H1 (cell line): ENCODE measurements at regions not wholly inside any gene's neighbourhood (a gene's known extent, or its start where the extent isn't known, plus 50 kb on each side); places are given as distances from the start of the nearest gene placed in this dataset.

Experiments
- CTCF ChIA-PET: fragments of 300-600 bp; sonication (Branson Sonifier 250); formaldehyde crosslinking; loops from one replicate; lab custom pipeline; 2021; ENCODE audit not compliant: partially characterized antibody; lab: Charles Lee
- POLR2A ChIA-PET: fragments of 300-600 bp; sonication (Branson Sonifier 250); formaldehyde crosslinking; loops from one replicate; lab custom pipeline; 2021; ENCODE audit warnings: inconsistent platforms; ENCODE audit not compliant: partially characterized antibody; lab: Charles Lee
- DNase-seq, 2 experiments: peaks; one replicate each; pipeline versions ENCODE4 v3.0.0 to v3.0.0-alpha.2; 2010 to 2022; ENCODE audit warnings: low spot score in 2 of 2, low read depth in 1 of 2, mixed read lengths in 1 of 2
- FAIRE-seq: peaks from 2 replicates; lab custom pipeline; 2011; peaks lifted over from hg19 to GRCh38; lab: Jason Lieb, UNC
- H2AFZ ChIP-seq: 2 replicates; pipeline ENCODE4 v1.8.1; 2012; ENCODE audit warnings: low read length, inconsistent platforms
- H2AK5ac ChIP-seq: 2 replicates; pipeline ENCODE4 v1.6.1; 2013; ENCODE audit warnings: low read depth, low read length
- H2BK120ac ChIP-seq: replicated peaks from 2 replicates; pipeline ENCODE3; 2013; ENCODE audit warnings: low read depth, low read length, inconsistent platforms
- H2BK12ac ChIP-seq: 2 replicates; pipeline ENCODE4 v1.6.1; 2013; ENCODE audit warnings: low read depth, low read length
- H2BK15ac ChIP-seq: 2 replicates; pipeline ENCODE4 v1.6.1; 2013; ENCODE audit warnings: low read length
- H2BK20ac ChIP-seq: 2 replicates; pipeline ENCODE4 v1.6.1; 2013; ENCODE audit warnings: low read length
- H2BK5ac ChIP-seq: 2 replicates; pipeline ENCODE4 v1.6.1; 2013; ENCODE audit warnings: low read depth, low read length
- H3K14ac ChIP-seq: 2 replicates; pipeline ENCODE4 v1.6.1; 2013; ENCODE audit warnings: inconsistent platforms; ENCODE audit not compliant: insufficient read length
- H3K18ac ChIP-seq: 2 replicates; pipeline ENCODE4 v1.6.1; 2013; ENCODE audit warnings: low read length; ENCODE audit errors: extremely low read depth
- H3K23ac ChIP-seq: 2 replicates; pipeline ENCODE4 v1.6.1; 2013; ENCODE audit warnings: inconsistent platforms; ENCODE audit not compliant: insufficient read length
- H3K23me2 ChIP-seq: 2 replicates; pipeline ENCODE4 v1.6.1; 2013; ENCODE audit warnings: low read depth, low read length
- H3K27ac ChIP-seq: 2 replicates; pipeline ENCODE4 v1.6.1; 2011; ENCODE audit warnings: low read depth, low read length, inconsistent platforms
- H3K27me3 ChIP-seq, 4 experiments: replicated peaks in 1 of 4; 1 replicate in 1 of 4; 2 replicates in 3 of 4; pipeline versions ENCODE4 v1.6.1 to v1.8.1; 2011 to 2013; ENCODE audit warnings: low read length in 3 of 4, mild to moderate bottlenecking in 3 of 4, inconsistent platforms in 2 of 4, mixed read lengths in 2 of 4, moderate library complexity in 1 of 4; ENCODE audit not compliant: control insufficient read depth in 3 of 4, insufficient read depth in 3 of 4; ENCODE audit errors: extremely low read depth in 1 of 4
- H3K36me3 ChIP-seq, 4 experiments: 2 replicates each; pipeline versions ENCODE4 v1.6.1 to v1.8.1; 2011 to 2013; ENCODE audit warnings: mild to moderate bottlenecking in 4 of 4, low read length in 3 of 4, moderate library complexity in 2 of 4, control low read depth in 1 of 4, inconsistent platforms in 1 of 4; ENCODE audit not compliant: insufficient read depth in 4 of 4, control insufficient read depth in 2 of 4
- H3K4ac ChIP-seq: replicated peaks from 2 replicates; pipeline ENCODE3; 2013; ENCODE audit warnings: low read length, low read depth, mixed read lengths, inconsistent platforms; ENCODE audit not compliant: insufficient read length
- H3K4me1 ChIP-seq, 4 experiments: replicated peaks in 1 of 4; 1 replicate in 1 of 4; 2 replicates in 3 of 4; pipeline versions ENCODE4 v1.6.1 to v1.8.1; 2011 to 2013; ENCODE audit warnings: low read length in 3 of 4, inconsistent platforms in 2 of 4, mixed read lengths in 1 of 4; ENCODE audit not compliant: insufficient read depth in 4 of 4, control insufficient read depth in 3 of 4
- H3K4me2 ChIP-seq, 2 experiments: 2 replicates each; pipeline versions ENCODE4 v1.6.1 to v1.8.1; 2011 to 2013; ENCODE audit warnings: low read depth in 2 of 2, low read length in 2 of 2, control low read depth in 1 of 2, inconsistent platforms in 1 of 2, mild to moderate bottlenecking in 1 of 2; ENCODE audit not compliant: insufficient read depth in 1 of 2
- H3K4me3 ChIP-seq, 4 experiments: fragments of 200-600, 300-600 bp in 1 of 4; sonication (generic), shearing (Covaris generic), sonication (Bioruptor Twin) in 1 of 4; 2 replicates each; pipeline versions ENCODE4 v1.5.1 to v1.8.1; 2011 to 2016; ENCODE audit warnings: low read length in 4 of 4, low read depth in 3 of 4, control low read depth in 2 of 4, inconsistent platforms in 2 of 4, mild to moderate bottlenecking in 2 of 4, mixed read lengths in 1 of 4, moderate library complexity in 1 of 4; ENCODE audit not compliant: insufficient read depth in 2 of 4; ENCODE audit errors: extremely low read depth in 1 of 4
- H3K56ac ChIP-seq: replicated peaks from 2 replicates; pipeline ENCODE3; 2013; ENCODE audit warnings: low read depth, mild to moderate bottlenecking, mixed read lengths, low read length, inconsistent platforms; ENCODE audit not compliant: insufficient read length
- H3K79me1 ChIP-seq: 2 replicates; pipeline ENCODE4 v1.6.1; 2013; ENCODE audit warnings: low read depth, low read length, control low read depth
- H3K79me2 ChIP-seq, 2 experiments: 2 replicates each; pipeline versions ENCODE4 v1.6.1 to v1.8.1; 2012 to 2013; ENCODE audit warnings: low read length in 2 of 2, mild to moderate bottlenecking in 2 of 2, inconsistent platforms in 1 of 2; ENCODE audit not compliant: insufficient read depth in 2 of 2, control insufficient read depth in 1 of 2
- H3K9ac ChIP-seq, 4 experiments: replicated peaks in 1 of 4; 1 replicate in 1 of 4; 2 replicates in 3 of 4; pipeline versions ENCODE4 v1.6.1 to v1.8.1; 2011 to 2013; ENCODE audit warnings: low read depth in 3 of 4, low read length in 3 of 4, control low read depth in 2 of 4, mild to moderate bottlenecking in 2 of 4, moderate library complexity in 2 of 4, inconsistent platforms in 1 of 4; ENCODE audit errors: extremely low read depth in 1 of 4
- H3K9me3 ChIP-seq, 2 experiments: 2 replicates each; pipeline versions ENCODE4 v1.6.1 to v1.8.1; 2012 to 2013; ENCODE audit warnings: mild to moderate bottlenecking in 2 of 2, moderate library complexity in 2 of 2, control low read depth in 1 of 2, inconsistent platforms in 1 of 2, low read depth in 1 of 2, low read length in 1 of 2, mixed read lengths in 1 of 2; ENCODE audit not compliant: insufficient read depth in 2 of 2
- H4K20me1 ChIP-seq, 2 experiments: replicated peaks in 1 of 2; 2 replicates each; pipeline versions ENCODE3 to v1.8.1; 2011 to 2013; ENCODE audit warnings: inconsistent platforms in 2 of 2, low read length in 2 of 2, mild to moderate bottlenecking in 1 of 2; ENCODE audit not compliant: insufficient read depth in 2 of 2, control insufficient read depth in 1 of 2
- H4K5ac ChIP-seq: 2 replicates; pipeline ENCODE4 v1.6.1; 2013; ENCODE audit warnings: low read length, low read depth, mixed read lengths, inconsistent platforms; ENCODE audit not compliant: insufficient read length
- H4K8ac ChIP-seq: 2 replicates; pipeline ENCODE4 v1.8.0; 2013; ENCODE audit warnings: mild to moderate bottlenecking, moderate library complexity, low read length, inconsistent platforms; ENCODE audit not compliant: insufficient read depth; ENCODE audit errors: extremely low read depth
- H4K91ac ChIP-seq: replicated peaks from 2 replicates; pipeline ENCODE3; 2013; ENCODE audit warnings: low read length, mixed read lengths, inconsistent platforms; ENCODE audit not compliant: insufficient read length
- PHF8 ChIP-seq: fragments of 200-600 bp; sonication (generic); conservative IDR thresholded peaks from 2 replicates; pipeline ENCODE4 v1.7.1; 2012; ENCODE audit warnings: low read depth, mild to moderate bottlenecking, inconsistent platforms, low read length, moderate library complexity
- WGBS, 2 experiments: shearing (Covaris generic) in 1 of 2; methylation state at CpG; one replicate each; pipeline versions ENCODE4 v1.1.6 to v1.1.7; 2013 to 2015; ENCODE audit warnings: low lambda C conversion rate in 2 of 2, mixed read lengths in 2 of 2, inconsistent platforms in 1 of 2, low coverage in 1 of 2, missing lambda C conversion rate in 1 of 2; ENCODE audit not compliant: insufficient replicate concordance in 2 of 2, insufficient coverage in 1 of 2, insufficient read length in 1 of 2; ENCODE audit errors: extremely low coverage in 1 of 2, missing lambda C conversion rate in 1 of 2; 5-methylcytosine and 5-hydroxymethylcytosine counted together

GRCh38 chr11:110764485-110764884, 52.2 kb upstream of the ARHGAP20 start:
- no peak for TF ChIP-seq PHF8
- TF ChIP-seq, all 59 proteins: peak for 0
- Histone ChIP-seq H3K18ac (no peak overlapping the region), H3K4me1 (peaks cover 0 to 7% (median 2%) of the 10 kb centered on the region in 4 experiments; a peak in 1 of 7 replicates), H2BK20ac (no peak overlapping the region), H3K27me3 (peaks cover 0 to 1% (median 0%) of the 10 kb centered on the region in 4 experiments; a peak in 1 of 7 replicates), H3K23me2 (no peaks in the 10 kb centered on the region), H2BK12ac (no peak overlapping the region), H2BK5ac (no peak overlapping the region), H3K79me2 (no peaks in the 10 kb centered on the region), H2BK15ac (no peak overlapping the region), H3K56ac (no peak overlapping the region), H4K5ac (no peak overlapping the region), H4K91ac (no peak overlapping the region), H2AFZ (no peak overlapping the region), H2BK120ac (no peak overlapping the region), H3K4me2 (no peak overlapping the region), H3K4me3 (no peak overlapping the region), H3K9ac (no peak overlapping the region), H2AK5ac (no peak overlapping the region), H3K36me3 (no peaks in the 10 kb centered on the region), H3K9me3 (no peaks in the 10 kb centered on the region), H3K23ac (no peak overlapping the region), H4K8ac (no peak overlapping the region), H3K4ac (no peak overlapping the region), H4K20me1 (no peaks in the 10 kb centered on the region), H3K27ac (no peak overlapping the region), H3K14ac (no peak overlapping the region), H3K79me1 (no peaks in the 10 kb centered on the region)
- ChIA-PET POLR2A (no interaction called here), CTCF (interaction anchor here (0.6 to 1.5 kb wide), 3 partner anchors 10 to 292 kb away, joined by 3 to 4 read pairs (median 3); no protein-coding TSS in a partner anchor)
- DNase-seq (no peak), FAIRE-seq (no peak)
- WGBS, 2 experiments: 90% methylated on average over 1 of the region's 1 CpG; no CpG with 5 or more reads in 1 of the 2 experiments
